Inflammatory macrophage treated with lipopolysaccharide for 4 hours (primary cell): ENCODE measurements at regions not wholly inside any gene's neighbourhood (a gene's known extent, or its start where the extent isn't known, plus 50 kb on each side); places are given as distances from the start of the nearest gene placed in this dataset.

Experiments used
- DNase-seq: peaks from one replicate; pipeline ENCODE4 v3.0.0-alpha.2; 2020

DNA sequence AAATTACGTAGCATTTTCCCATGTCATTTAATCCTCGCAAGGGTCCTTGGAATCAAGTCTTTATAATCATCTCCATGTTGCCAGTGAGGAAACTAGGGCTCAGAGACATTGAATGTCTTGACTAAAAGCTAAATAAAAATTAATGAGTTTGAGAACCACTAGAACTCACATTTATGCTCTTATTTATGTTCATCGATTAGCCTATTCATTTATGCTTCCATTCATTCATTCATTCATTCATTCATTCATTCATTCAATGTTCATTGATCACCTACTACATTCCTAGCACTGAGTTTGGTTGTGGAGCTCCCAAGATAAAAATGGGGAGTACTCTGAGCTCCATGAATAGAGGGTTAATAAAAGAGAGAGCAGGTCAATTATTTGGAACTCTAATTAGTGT is 59.7 kb downstream of the KCNA1 start:
- DNase-seq = no peak

- DNase-seq = no peak
These were observed 64.5 kb downstream of the KCNA1 start for GRCh38 chr12:4974217-4974616.

- DNase-seq = no peak
These were observed 65.9 kb downstream of the KCNA1 start for GRCh38 chr12:4975574-4975973.

- no peak for DNase-seq
These were observed 66.6 kb upstream of the KCNA5 start for GRCh38 chr12:4977102-4977501.

DNA sequence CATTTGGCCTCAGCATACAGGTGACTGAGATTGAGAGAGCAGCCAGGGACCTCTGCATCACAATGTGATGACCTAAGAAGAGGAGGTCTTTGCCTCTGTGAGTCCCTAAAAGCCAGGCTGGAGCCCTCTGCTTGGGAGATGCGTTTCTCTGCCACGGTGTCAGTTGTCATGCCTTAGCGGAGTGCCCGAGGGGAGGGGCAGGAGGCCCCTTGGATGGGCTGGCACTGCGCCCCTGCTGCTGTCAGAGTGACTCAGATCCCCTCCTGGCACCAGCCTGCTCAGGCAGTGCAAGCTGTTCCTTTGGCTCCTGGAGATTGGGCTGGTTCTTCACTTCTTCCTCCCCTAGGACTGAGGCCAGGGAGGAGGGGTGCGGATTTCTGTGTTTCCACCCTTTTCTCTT is 64.9 kb upstream of the KCNA5 start:
- DNase-seq = no peak

GRCh38 chr12:4979737-4980136 is 63.9 kb upstream of the KCNA5 start:
- DNase-seq = no peak

GRCh38 chr12:4984344-4984743 is 59.3 kb upstream of the KCNA5 start:
- no peak for DNase-seq

DNA sequence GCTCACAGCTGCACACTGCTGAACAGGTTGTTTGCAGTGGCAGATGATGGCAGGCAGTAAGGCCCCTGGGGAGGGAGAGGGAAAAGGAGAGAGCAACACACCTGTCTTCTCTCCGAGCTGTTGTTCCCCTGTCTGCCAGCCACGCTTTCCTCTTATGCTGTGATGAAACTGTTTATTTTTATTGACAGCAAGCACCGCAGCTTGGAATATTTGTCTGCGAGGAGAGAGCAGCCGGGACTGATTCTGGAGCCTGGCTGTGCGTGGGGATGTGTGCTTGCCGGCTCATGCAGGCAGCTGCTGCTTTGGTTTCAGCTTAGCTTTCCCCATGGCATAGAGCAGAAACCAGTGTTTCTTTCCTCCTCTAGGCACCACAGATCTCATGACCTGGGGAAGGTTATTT is 58.7 kb upstream of the KCNA5 start:
- no peak for DNase-seq

DNA sequence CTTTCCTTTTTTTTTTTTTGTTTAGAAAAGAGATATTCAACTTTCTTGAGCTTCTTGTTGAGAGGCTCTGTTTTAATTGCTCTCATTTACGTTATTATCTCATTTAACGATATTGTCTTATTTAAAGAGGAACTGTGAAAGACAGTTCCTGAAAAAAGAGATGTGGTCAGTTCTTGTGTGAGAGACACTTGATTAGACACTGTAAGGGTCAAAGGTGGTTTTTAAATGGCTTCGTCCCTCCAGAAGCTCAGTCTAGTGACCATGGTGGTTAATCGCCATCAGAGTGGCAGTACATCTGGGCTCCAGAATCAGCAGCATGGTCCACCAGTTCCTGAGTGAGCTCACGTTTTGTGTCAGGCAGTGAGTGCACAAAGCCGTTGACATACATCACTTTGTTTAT is 57.9 kb upstream of the KCNA5 start:
- DNase-seq = peak; percentile 3

GRCh38 chr12:4987076-4988046 is 56.3 kb upstream of the KCNA5 start:
- DNase-seq = no peak

DNA sequence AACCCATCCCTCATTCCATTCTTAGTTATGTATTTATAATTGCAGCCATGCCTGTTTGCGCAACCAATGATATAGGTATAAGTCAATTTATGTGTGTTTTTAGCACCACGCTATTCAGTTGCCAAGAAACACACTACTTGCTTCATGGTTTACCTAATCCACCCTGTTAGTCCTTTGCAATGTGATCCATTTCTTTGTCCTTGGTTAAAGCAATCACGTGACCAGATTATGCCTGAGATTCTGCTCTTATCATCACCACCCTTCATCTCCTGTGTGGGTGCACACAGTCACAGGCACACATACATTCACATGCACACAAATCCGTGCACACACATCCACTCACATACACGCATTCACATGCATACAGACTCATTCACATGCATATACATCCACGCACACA is 52.3 kb upstream of the KCNA5 start:
- no peak for DNase-seq

GRCh38 chr12:4991801-4992200 is 51.9 kb upstream of the KCNA5 start:
- DNase-seq = no peak

- no peak for DNase-seq
These were observed 50.8 kb upstream of the KCNA5 start for GRCh38 chr12:4992871-4993270.
